ENCODE measurements at regions not wholly inside any gene's neighbourhood (a gene's known extent, or its start where the extent isn't known, plus 50 kb on each side); places are given as distances from the start of the nearest gene placed in this dataset.

DNA sequence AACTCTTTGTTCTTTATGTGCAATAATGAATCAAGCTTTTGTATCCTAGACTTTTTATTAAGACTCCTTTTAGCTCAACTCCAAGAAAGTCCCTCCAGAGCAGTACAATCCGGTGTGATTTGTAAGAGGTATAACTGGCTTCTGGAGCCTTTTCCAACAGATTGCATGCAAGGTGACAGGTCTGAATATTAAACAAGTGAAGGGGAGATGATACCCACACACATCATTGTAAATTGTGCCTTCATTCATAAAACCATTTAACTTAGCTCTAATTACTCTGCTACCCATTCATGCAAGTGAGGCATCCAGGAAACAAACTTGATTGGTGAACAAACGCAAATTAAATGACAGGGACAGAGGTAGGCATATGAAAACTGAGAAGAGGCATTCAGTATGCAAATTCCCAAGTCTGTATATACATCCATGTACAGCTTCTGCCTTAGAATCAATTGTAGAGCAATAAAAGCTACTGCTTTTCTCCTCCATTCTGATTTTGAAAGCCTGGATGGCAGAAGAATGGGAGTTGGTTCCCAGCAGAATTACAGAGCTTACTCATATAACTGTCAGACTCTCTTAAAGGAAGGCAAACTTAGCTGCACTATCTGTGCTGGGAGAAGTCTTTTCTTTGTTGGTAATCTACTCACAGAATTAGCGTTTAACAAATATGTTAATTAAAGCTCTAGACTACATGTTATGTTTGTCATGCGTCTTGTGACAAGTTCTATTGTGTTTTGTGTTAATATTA, 261.0 kb upstream of the CDH6 start:
- no peak for DNase-seq (ENCODE audit: low spot score)

DNA sequence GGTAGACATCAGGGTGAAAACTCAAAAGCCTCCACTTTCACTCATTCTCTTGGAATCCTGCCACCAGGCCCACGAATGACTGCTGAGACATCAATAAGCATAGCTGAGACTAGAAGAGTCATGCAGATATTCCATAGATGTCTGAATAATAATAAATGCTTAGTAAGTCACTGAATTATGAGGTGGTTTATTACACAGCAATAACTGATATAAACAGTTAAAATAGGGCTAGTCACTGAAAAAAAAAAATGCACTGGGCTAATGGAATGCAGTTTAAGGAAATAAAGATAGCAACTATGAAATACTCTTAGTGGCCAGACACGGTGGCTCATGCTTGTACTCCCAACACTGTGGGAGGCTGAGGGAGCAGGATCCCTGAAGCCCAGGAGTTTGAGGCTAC, 262.8 kb upstream of the CDH6 start:
- DNase-seq (ENCODE audit: low spot score) = no peak

DNA sequence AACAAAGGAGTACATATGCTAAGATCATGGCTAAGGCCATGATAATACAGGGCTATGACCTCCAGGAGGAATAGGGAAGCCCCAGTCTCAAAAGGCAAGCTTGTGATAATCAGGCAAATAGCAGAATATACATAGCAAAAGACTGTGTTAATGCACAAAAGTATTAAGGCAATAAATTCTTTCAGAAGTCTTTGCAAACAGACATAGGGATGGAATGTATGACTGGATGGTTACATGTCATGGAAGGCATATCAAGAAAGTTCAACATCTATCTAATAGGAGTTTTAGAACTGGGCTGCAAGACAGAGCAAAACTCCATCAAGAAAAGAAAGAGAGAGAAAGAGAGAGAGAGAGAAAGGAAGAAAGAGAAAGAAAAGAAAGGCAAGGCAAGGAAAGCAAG, 264.5 kb upstream of the CDH6 start:
- DNase-seq (ENCODE audit: low spot score) = no peak

DNA sequence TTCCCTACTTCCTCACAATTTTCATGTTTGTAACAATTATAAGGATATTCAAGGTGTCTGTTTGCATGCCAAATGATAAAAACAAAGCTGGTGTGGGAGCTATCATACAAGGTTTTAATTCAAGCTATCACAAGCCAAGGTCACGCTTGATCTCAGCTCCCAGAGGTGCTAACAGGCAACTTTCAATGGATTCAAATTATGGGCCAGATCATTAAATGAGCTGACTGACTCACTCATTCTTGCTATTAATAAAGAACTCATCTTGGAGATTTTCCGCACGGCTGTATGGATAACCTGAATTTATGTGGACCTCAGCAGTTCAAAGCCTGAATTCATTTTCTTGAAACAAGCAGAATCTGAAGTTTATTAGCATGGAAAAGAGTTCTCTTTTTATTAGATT, 267.3 kb upstream of the CDH6 start:
- no peak for DNase-seq (ENCODE audit: low spot score)

DNA sequence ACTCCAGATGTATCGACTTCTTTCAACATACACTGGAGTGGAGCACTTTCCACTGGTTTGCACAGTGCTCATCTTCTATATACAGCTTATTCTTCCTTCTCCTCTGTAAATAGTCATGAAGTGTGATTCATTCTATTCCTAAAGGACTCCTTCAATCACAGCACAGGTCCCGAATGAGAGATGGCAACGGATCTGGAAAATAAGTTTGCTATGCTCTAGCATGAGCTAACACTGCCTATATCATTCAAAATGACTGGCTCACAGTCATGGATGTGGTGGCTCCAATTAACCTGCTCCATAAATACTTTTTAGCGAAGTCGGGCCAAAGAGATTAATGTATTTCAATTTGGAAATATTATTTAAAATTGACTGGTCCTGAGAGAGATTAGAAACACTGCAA, 272.1 kb upstream of the CDH6 start:
- DNase-seq (ENCODE audit: low spot score) = no peak

DNA sequence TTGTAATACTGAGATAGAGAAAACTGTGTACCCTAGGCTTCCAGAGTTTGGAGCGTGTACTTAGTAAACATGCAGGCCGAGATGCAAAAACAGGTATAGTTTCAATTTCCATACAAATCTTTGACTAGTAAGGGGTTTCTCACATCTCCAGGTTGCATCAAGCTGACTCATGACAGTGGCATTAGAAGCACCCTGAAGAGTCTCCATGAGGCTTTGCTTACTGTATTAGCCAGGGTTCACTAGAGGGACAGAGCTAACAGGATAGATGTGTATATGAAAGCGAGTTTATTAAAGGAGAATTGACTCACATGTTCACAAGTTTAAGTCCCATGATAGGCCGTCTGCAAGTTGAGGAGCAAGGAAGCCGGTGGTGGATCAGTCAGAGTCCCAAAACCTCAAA, 275.3 kb upstream of the CDH6 start:
- DNase-seq (ENCODE audit: low spot score) = no peak

DNA sequence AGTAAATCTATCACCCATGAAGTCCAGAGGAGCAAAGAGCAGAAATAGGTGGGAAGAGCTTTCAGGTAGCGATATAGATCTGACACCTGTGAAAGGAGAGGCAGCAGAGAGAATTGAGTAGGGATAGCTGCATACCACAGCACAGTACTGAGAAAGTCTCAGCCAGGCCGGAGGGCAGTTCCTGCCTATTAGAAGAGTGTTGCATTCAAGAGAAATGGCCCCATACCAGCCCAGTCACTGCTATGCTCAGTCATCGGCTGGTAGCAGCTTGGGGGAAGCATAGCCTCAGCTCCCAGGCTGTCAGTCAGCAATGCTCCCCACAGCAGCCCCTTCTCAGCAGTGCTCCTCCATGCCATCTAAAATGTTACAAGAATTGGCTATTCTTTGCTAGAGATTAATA, 285.1 kb upstream of the CDH6 start:
- DNase-seq (ENCODE audit: low spot score) = no peak

DNA sequence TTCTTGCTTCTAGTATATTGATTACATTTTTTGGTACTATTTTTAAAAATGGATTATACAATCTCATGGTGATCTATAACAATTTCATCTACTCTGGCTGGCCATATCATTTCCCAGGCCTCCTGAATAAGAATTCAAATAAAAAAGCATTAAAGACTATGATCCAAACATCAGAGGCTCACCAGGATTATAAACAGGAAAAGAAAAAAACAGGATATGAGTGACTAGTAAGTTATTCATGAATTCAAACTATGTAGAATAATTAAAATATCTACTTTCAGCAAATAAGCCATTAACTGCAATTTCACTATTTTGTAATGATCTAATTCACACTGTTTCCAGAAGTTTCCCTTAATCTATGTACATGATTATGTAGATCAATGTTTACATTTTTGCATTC, 293.1 kb upstream of the CDH6 start:
- no peak for DNase-seq (ENCODE audit: low spot score)

DNA sequence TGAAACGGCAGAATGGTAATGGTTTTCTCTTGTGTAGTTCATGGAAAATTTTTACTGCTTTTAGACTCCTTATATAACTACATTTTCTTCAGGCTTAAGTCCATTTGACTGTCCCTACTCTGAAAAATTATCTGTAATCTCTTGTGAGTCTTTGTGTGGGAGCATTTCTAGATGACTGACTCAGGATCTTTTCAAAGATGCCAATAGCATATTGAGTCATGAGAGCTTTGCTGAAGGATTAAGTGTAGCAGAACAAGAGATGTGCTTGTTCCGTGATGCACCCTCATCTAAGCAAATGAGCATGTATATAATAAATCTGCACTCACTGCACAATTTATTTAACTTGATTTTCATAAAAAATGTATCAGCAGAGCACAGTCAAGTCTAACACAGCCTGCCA, 298.7 kb upstream of the CDH6 start:
- DNase-seq (ENCODE audit: low spot score) = no peak

DNA sequence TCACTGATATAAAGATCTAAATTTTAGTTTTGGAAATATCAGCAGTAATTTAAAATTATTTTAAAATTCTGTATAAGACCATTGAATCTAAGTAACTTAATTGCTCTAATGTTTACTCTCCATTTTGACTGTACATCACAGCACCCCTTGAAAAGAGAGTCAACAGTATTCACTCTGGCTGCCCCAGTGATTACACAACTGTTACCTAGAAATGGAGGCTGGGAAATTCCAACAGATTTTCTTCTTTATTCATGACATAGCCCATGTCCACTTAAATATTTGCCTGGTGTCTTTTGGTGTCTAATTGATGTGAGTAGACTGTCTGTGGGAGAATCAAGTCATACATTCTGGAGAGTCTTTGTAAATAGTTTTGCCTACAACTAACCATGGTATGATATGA, 301.8 kb upstream of the CDH6 start:
- no peak for DNase-seq (ENCODE audit: low spot score)

DNA sequence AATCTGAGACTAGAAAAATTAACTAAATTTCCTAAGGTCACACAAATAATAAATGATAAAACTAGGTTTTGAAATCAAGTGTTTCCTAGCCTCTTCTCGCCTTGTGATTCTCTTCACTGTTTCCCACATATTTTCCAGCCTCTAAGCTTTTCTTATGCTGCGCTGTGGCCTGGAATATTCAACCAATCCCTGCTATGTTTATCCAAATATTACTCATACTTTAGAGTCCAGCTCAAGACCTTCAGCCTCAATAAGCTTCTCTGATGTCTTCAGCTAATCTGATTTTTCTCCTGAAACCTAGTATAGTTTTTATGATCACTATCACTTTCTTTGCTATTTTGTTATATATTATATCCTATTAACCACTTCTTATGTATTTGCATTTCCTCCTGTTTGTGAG, 303.1 kb upstream of the CDH6 start:
- DNase-seq (ENCODE audit: low spot score) = no peak

DNA sequence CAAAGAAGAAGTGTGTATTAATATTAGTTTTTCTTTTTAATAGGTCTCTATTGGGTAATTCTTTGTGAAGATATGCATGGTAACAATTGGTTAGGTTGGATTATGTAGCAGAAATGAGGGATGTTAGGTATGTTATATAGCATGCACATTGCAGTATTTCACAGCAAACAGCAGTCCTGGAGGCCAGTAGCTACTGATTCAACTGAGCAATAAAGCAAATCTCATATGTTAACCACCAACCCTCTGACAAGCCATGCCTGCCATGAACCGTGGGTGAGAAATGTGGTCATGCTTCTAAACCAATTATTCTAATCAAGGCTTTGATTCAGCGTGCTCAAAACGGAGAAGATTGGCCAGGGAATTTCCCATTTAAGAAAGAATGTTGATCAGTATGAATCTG, 313.0 kb upstream of the CDH6 start:
- DNase-seq (ENCODE audit: low spot score) = no peak

DNA sequence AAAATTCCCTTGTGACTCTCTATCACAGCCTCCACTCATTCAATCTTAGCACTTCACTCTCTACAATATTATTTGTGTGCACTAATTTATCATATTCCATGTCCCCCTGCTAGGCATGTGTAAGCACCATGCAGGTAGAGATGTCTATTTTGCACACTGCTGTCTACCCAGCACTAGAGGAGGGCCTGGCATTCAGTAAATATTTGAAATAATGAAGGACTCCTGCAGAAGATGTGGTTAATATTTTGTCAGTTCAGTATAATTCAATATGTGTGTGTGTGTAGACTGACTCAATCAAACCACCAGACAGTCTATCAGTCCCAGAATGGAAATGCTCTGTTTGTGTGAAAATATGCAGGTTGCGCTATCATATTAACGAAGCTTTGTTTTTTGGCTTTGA, 313.6 kb upstream of the CDH6 start:
- no peak for DNase-seq (ENCODE audit: low spot score)

DNA sequence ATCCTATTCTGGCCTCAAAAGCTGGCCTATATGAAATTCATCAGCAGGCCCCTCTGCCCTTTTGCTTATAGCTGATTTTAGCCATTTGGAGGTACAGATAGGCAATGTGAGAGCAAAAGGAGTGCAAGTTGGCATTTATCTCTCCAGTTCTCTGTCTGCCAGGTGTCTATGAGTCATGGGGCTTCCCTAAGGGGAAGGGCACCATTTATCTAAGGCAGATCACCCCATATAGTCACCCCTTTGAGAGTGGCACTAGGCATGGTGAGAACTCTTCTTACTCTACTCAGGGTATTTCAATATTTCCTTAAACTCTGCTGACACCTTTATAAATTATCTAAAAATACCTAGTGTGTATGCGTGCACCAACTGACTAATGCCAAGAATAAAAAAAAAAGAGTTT, 314.7 kb upstream of the CDH6 start:
- no peak for DNase-seq (ENCODE audit: low spot score)

DNA sequence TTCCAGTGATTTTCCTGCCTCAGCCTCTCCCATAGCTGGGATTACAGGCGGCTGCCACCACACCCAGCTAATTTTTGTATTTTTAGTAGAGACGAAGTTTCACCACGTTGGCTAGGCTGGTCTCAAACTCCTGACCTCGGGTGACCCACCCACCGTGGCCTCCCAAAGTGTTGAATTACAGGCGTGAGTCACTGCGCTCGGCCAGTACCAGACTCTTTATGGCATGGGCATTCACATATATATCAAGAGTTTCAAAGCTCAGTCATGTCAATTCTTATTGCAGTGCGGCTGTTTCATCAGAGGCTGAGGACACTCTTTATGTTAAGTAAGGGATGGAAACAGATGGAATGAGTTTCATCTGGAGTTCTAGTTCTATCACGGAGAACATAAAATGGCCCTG, 315.2 kb upstream of the CDH6 start:
- DNase-seq (ENCODE audit: low spot score) = no peak

DNA sequence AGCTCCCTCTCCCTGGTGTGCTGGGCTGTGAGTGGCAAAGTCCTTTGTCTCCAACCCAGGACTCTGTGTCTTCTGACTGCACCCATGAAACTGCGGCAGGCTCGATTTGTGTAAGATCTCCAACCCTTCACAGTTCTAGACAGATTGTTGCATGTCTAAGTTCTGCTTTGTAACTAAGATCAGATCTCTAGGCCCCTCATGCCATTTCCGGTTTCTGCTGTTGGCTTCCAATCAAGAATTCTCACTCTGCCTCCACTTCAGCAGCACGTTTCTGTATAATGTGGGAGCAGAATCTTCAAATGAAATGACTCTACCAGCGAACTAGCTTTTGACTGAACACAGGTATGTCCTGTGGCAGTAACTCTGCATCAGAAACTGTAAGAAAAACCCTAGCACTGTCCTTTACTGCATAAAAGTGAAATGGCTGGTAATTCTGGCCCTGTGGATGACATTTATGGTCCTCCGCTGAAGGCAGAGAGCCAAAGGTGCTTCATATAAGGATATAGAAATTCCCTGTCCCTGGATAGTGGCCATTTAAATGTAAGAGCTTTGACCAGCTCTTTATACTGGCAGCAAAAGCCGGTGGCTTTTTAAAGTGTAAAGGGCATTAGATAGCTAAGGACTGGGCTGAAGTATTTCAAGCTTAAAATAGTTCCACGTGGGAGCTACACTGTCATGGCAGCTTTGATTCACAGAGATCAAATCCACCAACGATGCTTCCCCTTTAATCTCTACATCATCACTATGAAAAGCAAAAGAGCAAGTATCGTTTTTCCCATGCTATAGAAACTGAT, 319.0 kb upstream of the CDH6 start:
- no peak for DNase-seq (ENCODE audit: low spot score)

DNA sequence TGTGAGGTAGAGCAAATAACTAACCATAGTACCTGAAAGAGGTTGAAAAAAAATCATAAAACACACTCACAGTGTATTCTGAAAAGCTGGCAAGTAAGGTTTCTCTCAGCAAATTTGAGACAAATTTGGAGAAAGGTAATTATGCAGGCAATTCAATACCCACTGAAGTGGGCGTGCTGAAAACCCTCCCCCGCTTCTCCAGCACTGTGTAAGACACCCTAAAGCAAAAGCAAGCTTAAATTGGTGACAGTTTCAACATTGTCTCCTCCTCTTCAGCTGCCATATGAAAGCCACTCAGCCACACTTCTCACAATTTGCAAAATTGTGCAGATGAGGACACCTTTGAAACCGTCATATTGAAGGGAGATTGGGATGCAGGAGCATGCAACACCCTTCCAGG, 322.3 kb upstream of the CDH6 start:
- no peak for DNase-seq (ENCODE audit: low spot score)

DNA sequence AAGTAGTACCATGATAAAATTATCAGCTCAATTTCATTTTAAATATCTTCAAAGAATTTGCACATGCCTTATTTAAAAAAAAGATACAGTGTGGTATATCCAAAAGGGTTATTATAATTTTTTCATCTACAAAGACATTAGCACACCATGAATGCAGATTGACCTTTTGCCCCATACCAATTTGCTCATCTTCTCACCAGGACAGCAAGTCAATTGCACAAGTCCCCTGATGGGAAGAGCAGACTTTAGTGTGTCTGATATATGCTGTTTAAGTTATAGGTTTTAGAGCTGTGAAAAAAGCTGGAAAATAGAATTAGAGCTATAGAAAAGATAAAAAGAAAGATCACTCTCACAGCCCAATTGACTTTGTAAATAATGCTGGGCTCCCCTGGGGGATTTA, 325.8 kb upstream of the CDH6 start:
- DNase-seq (ENCODE audit: low spot score) = no peak

DNA sequence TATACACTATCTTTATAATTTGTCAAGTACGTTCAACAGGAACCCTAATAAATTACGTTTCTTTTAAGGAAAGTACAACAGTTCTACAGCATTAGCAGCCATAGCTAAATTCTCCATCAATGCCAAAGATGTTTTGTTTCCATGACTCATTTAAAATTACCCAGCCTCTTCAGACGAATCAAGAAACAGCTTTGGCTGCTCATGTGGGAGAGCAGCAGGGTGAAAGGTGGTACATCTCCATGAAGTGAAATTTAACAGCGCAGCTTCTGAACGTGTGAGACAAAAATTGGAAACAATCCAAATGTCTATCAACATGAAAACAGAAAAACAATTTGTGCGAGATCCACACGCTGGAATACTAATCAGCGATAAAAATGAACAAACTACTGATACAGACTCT, 327.3 kb upstream of the CDH6 start:
- no peak for DNase-seq (ENCODE audit: low spot score)

DNA sequence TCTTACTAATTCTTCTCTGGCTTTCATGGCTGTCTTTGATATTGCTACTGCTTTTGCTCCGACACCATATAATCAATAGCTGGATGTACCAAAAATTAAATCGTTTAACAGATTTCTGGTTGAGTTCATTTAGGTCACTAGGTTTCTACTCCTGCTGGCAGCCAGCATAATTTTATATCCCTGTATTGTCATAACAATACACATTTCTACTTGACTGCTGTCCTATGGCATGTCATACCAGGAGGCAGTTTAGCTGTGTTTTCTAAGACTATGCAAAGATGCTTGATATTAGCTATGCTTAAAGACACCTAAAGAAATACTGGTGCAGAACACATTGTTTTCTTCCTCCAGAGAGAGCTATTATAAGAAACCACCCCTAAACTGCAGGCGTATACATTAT, 337.2 kb upstream of the CDH6 start:
- DNase-seq (ENCODE audit: low spot score) = no peak

DNA sequence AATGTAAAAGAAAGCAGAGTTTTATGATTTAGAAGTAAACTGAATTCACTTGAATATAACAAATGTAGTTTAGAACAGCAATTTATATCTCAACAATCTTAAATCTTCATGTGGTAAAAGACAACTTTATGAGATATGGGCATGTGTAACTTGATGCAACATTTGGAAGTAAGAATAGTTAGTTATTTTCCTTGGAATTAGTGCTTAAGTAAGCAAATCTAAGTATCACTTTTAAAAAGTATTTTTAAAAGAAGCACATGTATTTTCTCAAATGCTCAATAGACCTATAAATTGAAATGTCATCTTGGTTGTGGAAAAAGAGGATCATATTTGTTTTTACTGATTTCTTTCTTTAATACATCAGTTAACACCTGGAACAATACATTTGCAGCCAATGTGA, 340.3 kb upstream of the CDH6 start:
- no peak for DNase-seq (ENCODE audit: low spot score)

DNA sequence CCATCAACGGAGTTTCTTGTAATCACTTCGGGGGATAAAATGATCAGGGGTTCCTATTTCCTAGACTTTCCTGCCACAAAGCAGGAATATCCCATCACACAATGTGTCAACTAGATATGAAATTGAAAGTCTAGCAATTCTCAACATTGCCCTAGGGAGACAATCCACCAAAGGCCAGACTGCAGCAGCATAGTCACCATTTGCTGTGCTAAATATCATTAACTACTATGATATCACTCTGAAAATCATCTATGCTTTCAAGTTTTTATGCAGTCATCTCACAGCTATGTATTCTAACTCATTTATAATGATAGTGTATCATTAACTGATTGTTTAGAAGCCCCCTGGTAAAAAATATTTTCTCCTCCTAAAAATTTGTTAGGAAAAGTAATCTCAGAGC, 342.6 kb upstream of the CDH6 start:
- no peak for DNase-seq (ENCODE audit: low spot score)

DNA sequence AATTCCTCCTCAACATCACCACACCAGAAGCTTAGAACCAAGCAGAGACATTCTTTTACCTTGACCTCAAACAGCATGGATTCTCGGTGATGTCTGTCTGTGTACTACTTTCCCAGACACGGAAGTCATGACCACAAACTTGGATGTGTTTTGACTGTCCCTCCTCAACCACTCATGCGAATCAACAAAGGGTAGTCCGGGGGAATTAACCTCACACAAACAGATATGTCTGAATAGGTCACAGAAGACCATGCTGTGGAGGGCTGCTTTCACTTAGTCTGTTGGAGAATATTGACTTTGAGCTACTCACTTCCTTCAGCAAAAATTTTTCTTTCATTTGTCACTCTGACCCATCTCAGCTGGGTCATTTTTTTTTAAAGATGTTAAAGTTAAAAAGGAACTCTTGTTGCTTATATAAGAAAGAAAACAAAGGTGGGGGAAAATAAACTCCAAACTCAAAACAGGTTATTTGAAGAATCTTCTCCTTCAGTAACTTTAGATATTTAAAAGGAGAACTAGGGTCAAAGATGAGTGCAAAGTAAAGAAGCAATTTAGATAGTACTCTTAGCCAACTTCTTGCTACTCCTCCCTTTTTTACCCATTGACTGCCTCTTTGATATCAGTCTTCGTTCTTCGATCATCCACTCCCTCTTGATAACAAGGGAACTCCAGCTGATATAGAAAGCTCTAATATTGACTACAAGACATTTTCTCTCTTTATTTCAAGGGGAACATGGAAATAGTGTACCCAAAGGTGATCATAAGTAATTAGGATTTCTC, 343.4 kb upstream of the CDH6 start:
- no peak for DNase-seq (ENCODE audit: low spot score)

All from LoVo (cell line).